Omental fat pad (tissue), 3 donors: ENCODE measurements at regions not wholly inside any gene's neighbourhood (a gene's known extent, or its start where the extent isn't known, plus 50 kb on each side); places are given as distances from the start of the nearest gene placed in this dataset.

Experiments used
- ATAC-seq: fragments of 150-250 bp; one replicate; pipeline ENCODE4 v1.9.1; 2016; ENCODE audit warnings: mild to moderate bottlenecking, moderate library complexity; ENCODE audit not compliant: low FRiP score
- DNase-seq: peaks from one replicate; pipeline ENCODE4 v3.0.0-alpha.2; 2019; ENCODE audit warnings: low spot score
- TF ChIP-seq, protein P1 (sequence below), 3 donors: fragments of 450-650 bp; IDR thresholded peaks; one replicate each; pipeline ENCODE4 v1.5.1; 2016 to 2017; ENCODE audit warnings: antibody characterized with exemption in 3 of 3, mild to moderate bottlenecking in 3 of 3, moderate library complexity in 2 of 3

DNA sequence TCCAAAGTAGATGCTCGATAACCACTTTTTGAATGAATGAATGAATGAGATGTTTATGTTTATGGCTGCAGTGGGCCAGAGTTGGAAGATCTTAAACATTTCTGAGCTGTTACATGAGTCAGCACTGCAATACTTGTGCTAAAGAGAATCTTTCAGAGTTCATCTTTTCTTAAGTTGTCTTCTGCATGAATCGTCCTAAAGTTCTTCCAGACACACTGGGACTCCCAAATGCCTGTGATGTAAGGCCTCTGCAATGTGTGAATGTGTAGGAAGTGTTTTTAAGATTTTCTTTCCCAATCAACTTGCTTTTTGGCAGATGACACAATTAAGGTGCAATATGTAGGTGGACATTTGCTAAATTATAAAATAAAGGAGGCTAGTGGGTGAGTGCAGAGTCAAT, 50.3 kb upstream of the TRIM9 start:
- ATAC-seq (no peak), DNase-seq (no peak)
- TF ChIP-seq, protein P1, sequence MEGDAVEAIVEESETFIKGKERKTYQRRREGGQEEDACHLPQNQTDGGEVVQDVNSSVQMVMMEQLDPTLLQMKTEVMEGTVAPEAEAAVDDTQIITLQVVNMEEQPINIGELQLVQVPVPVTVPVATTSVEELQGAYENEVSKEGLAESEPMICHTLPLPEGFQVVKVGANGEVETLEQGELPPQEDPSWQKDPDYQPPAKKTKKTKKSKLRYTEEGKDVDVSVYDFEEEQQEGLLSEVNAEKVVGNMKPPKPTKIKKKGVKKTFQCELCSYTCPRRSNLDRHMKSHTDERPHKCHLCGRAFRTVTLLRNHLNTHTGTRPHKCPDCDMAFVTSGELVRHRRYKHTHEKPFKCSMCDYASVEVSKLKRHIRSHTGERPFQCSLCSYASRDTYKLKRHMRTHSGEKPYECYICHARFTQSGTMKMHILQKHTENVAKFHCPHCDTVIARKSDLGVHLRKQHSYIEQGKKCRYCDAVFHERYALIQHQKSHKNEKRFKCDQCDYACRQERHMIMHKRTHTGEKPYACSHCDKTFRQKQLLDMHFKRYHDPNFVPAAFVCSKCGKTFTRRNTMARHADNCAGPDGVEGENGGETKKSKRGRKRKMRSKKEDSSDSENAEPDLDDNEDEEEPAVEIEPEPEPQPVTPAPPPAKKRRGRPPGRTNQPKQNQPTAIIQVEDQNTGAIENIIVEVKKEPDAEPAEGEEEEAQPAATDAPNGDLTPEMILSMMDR (IDR thresholded peaks at IDR 0.05): no peak

- TF ChIP-seq, protein P1 (IDR thresholded peaks at IDR 0.05): no peak
- ATAC-seq (no peak), DNase-seq (no peak)
Measured at GRCh38 chr14:51147183-51147582, 52.3 kb upstream of the TRIM9 start.

DNA sequence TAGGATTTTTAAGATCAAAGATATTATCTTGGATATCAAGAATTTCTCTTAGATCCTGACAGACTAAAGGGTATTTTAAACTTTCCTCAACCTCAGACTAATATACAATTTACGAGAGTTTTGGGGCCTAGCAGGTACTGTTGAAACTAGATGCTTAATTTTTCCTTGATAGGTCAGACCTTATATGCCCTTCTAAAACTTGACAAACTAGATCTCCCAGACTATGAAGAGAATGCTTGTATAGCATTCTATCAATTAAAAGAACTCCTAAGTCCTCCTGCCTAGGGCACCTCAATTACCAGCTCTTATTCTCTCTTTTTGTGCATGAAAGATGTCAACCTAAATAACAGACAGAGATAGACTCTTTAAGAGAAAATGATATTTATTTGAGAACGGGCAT, 60.4 kb upstream of the TRIM9 start:
- TF ChIP-seq, protein P1 (IDR thresholded peaks at IDR 0.05): no peak
- no peak for DNase-seq
- no peak for ATAC-seq

DNA sequence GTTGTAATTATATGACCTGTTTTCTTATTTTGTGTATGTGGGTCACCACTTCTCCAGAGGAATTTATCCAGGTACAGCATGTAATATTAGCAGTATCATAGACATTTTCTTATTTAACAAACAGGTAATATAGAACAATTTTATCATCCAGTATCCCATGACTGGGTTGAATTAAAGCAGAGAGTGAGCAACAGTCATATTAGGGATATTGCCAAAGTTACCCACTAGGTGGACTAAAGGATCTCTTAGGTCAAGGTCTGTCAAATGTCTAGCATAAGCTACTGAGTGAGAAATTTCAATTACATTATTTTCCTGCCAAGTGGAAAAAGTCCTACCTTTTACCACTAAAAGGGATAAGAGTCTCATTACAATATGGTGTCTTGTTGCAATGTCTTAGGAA, 62.1 kb upstream of the TRIM9 start:
- ATAC-seq (no peak), DNase-seq (no peak)
- TF ChIP-seq, protein P1 (IDR thresholded peaks at IDR 0.05): no peak

GRCh38 chr14:51160871-51161270, 66.0 kb upstream of the TRIM9 start:
- TF ChIP-seq, protein P1 (IDR thresholded peaks at IDR 0.05): no peak
- no peak for ATAC-seq
- DNase-seq: no peak

GRCh38 chr14:51165415-51165814, 70.5 kb upstream of the TRIM9 start:
- DNase-seq: no peak
- ATAC-seq: no peak
- TF ChIP-seq, protein P1 (IDR thresholded peaks at IDR 0.05): no peak

DNA sequence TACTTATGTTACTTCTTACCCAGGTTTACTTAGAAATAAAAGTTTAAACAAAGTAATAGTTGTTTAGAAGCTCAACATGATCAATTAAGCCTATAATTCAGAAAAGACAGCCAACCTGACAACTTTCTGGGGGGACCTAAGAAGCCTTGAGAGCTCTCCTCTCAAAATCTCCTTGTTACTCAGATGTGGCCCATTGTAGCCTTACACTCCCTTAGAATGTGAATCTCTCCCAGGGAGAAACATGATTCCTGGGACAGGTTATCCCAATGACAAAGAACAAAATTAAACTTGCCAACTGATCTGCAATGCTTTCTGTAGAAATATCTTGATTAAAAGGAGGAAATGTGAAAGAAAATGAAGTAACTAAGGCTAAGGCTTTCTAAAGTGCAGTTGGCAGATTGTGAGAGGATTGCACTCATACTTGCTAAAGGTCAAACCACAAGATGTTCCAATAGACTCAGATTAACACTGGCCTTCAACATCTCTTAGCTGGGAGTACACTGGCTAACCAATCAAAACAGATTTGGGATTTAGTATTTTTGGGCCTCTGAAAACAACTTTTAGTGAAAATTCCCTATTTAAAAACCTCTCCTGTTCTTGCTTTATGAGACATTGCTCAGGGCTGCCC, 72.3 kb upstream of the TMX1 start:
- TF ChIP-seq, protein P1 (IDR thresholded peaks at IDR 0.05): no peak
- DNase-seq: no peak

More for the DNA sequence above, 72.3 kb upstream of the TMX1 start:
- peak; percentile 64 for ATAC-seq
